EL (cell line): ENCODE measurements at regions not wholly inside any gene's neighbourhood (a gene's known extent, or its start where the extent isn't known, plus 50 kb on each side); places are given as distances from the start of the nearest gene placed in this dataset.
"Not testable (repeated sequence)": the region's sequence is repeated elsewhere in the genome, so short reads cannot be mapped to it uniquely, and the experiment has no call there.

Source experiments
- DNase-seq: peaks from one replicate; pipeline ENCODE4 v3.0.0-alpha.2; 2016

DNA sequence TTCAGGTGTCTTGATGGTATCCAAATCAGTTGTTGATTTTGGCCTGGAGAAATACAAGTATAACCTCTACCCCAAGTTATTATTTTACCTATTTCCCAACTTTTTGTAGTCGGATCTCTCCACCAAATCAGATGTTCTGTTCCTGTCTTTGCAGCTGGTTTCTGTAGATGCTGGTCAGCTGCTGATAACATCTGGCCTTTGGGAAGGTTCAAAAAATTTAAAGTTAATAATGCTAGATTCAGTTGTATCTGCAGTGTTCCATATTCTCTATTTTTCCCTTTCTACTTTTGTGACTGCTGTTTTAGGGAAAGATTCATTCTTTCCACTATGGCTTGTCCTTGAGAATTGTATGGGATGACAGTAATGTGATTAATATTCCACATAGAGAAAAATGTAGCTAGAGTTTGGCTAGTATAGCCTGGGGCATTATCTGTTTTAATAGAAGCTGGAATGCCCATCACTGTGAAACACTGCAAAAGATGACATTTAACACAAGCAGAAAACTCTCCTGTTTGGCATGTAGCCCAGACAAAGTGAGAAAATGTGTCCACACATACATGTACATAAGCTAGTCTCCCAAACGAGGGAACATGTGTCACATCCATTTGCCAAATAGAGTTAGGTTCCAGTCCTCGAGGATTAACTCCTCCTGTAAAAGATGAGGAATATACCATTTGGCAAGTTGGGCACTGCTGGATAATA, 99.2 kb downstream of the ZNF100 start:
- DNase-seq: not testable (repeated sequence)

DNA sequence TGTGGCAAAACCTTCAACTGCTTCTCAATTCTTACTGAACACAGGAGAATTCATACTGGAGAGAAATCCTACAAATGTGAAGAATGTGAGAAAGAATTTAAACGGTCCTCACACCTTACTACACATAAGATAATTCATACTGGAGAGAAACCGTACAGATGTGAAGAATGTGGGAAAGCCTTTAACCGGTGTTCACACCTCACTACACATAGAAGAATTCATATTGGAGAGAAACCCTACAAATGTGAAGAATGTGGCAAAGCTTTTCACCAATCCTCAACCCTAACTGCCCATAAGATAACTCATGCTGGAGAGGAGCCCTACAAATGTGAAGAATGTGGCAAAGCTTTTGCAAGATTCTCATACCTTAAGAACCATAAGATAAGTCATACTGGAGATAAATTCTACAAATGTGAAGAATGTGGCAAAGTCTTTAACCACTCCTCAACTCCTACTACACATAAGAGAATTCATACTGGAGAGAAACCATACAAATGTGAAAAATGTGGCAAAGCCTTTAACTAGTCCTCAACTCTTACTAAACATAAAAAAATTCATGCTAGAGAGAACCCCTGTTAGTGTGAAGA, 111.7 kb downstream of the ZNF100 start:
- DNase-seq: no peak

- DNase-seq: not testable (repeated sequence)
Observed at GRCh38 chr19:21651478-21651877, 115.9 kb downstream of the ZNF100 start.

DNA sequence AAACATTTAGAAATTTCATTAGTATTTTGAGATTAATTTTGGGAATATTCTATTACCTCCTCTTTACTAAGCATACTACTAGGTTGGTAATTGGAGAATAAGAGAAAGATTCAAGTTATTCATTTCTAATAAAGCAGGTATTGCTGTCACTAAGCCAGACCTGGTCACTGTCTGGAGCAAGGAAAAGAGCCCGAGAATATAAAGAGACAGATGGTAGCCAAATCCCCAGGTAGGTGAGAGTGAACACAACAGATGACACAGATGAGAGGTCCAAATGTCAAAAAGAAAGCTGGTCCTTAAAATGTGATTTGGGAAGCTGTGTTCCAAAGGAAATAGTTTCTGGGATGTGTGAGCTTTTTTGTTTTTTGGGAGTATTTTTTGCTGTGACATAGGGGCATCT, 128.6 kb downstream of the ZNF100 start:
- DNase-seq: no peak

- DNase-seq: no peak
Observed at GRCh38 chr19:21626924-21627697, 121.7 kb downstream of the ZNF429 start.

DNA sequence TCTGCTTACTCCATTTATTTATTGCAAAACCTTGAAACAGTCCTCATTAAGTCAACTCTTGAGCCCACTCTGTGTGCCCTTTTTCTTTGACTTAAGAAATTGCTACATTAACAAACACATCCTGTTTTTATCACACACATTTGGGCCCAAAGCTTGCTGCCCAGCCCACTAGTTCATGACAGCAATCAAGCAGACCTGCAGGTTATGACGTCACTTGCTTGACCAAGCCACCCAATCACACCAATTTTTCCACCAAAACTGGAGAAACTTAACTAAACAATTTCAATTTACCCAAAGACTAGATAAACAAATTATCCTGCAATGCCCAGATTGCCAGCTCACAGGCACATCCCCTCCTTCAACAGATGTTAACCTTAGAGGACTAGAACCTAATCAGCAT, 120.7 kb downstream of the ZNF429 start:
- DNase-seq: no peak

DNA sequence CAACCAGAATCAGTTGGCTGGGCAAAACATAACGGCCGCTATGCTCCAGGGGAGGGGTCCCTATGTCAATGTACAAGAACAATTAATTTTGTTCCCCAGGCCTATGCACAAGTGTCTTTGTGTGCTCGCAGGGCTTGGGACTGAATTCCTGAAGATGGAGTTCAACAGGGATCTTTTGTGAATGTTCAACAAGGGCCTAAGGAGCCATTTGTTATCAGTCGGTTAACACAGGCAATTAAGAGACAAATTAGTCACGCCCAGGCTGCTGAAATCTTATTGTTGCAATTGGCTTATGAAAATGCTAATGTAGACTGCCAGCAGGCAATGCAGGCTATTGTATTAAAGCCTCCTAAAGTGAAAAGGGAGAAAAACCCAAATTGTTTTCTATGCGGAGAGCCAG, 117.5 kb downstream of the ZNF429 start:
- DNase-seq: no peak

- DNase-seq: no peak
Observed at GRCh38 chr19:21621671-21622070, 116.3 kb downstream of the ZNF429 start.

- DNase-seq: no peak
Observed at GRCh38 chr19:21617740-21618339, 112.4 kb downstream of the ZNF429 start.

DNA sequence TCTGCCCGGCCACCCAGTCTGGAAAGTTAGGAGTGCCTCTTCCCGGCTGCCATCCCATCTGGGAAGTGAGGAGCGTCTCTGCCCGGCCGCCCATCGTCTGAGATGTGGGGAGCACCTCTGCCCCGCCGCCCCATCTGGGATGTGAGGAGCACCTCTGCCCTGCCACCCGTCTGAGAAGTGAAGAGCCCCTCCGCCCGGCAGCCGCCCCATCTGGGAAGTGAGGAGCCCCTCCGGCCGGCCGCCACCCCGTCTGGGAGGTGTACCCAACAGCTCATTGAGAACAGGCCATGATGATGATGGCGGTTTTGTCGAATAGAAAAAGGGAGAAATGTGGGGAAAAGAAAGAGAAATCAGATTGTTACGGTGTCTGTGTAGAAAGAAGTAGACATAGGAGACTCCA, 109.4 kb downstream of the ZNF429 start:
- DNase-seq: not testable (repeated sequence)

- DNase-seq: not testable (repeated sequence)
Observed at GRCh38 chr19:21613201-21613600, 107.8 kb downstream of the ZNF429 start.

GRCh38 chr19:21612403-21612872, 107.0 kb downstream of the ZNF429 start:
- DNase-seq: no peak

DNA sequence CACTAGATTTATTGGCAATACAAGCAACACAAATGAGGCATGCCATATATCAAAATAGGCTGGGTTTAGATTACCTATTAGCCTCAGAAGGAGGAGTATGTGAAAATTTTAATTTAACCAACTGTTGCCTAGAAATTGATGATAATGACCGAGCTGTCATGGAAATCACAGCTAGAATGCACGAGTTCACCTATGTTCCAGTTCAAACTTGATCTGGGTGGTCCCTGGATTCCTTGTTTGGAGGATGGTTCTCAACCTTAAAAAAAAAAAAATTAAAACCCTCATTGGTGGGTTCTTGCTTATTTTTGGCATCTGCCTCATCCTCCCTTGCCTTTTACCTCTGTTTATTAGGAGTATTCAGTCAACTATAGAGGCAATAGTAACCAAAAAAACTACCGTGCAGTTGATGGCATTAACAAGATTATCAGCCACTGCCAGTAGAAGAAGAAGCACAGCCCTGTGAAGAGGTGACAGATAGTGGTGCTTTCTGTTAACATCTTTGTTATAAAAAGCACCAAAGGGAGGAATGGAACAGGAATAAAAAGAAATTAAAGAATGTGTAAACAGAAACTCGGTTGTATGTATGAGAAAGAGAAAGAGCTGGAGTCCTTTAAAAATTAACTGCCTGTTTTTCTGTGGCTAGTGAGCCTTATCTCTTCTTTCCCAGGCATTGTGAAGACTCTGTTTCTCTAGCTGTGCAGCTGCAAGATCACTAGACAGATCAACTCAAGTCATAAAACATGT, 106.4 kb downstream of the ZNF429 start:
- DNase-seq: no peak

- no peak for DNase-seq
Observed at GRCh38 chr19:21610787-21611186, 105.4 kb downstream of the ZNF429 start.

DNA sequence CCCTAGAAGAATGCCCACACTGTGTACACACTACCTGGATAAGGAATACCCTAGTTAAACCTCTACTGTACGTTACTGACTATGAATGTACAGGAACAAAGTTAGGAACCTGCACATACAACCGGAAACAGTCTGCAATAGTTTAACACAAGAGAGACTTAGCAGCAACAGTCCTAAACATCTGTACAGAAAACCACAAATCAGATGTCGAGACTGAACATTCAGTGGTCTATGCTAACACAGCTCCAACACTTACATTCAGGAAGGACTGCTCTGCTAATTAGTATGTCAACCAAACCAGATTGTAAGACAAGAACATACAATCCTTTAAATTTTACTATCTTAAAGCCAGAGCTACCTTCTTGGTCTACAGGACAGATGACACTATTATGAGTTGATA, 104.9 kb downstream of the ZNF429 start:
- DNase-seq: no peak

DNA sequence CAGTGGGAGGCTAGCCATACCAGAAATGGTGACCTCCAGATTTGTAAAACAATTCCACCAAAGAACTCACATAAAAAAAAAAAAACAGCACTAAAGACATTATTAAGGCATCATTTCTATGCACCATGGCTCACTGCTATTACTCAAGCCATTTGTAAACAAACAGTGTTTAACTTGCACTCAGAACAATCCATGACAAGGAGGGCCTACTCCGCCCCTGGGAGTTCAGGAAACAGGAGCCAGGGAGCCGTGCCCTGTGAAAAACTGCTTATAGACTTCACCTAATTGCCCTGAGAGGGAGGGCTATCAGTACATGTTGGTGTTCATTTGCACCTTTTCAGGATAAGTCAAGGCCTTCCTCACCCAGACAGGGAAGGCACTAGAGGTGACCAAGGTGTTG, 103.2 kb downstream of the ZNF429 start:
- no peak for DNase-seq

- DNase-seq: no peak
Observed at GRCh38 chr19:21607449-21607848, 102.0 kb downstream of the ZNF429 start.

DNA sequence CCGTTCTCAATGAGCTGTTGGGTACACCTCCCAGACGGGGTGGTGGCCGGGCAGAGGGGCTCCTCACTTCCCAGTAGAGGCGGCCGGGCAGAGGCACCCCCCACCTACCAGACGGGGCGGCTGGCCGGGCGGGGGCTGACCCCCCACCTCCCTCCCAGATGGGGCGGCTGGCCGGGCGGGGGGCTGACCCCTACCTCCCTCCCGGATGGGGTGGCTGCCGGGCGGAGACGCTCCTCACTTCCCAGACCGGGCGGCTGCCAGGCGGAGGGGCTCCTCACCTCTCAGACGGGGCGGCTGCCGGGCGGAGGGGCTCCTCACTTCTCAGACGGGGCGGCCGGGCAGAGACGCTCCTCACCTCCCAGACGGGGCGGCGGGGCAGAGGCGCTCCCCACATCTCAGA, 101.6 kb downstream of the ZNF429 start:
- DNase-seq: not testable (repeated sequence)

- not testable (repeated sequence) for DNase-seq
Observed at GRCh38 chr19:21606326-21606725, 100.9 kb downstream of the ZNF429 start.

GRCh38 chr19:21604951-21605476, 99.6 kb downstream of the ZNF429 start:
- peak; percentile 12 for DNase-seq
